ENCODE measurements at regions not wholly inside any gene's neighbourhood (a gene's known extent, or its start where the extent isn't known, plus 50 kb on each side); places are given as distances from the start of the nearest gene placed in this dataset.

GRCh38 chr2:217054791-217055190 is 194.9 kb upstream of the TNP1 start:
- Histone ChIP-seq H3K9ac (ENCODE audit: control insufficient read depth, extremely low read depth, insufficient read depth, low read length) (no peak overlapping the region), H3K27ac (ENCODE audit: control insufficient read depth, insufficient read depth, low read length) (no peak overlapping the region), H3K9me1 (ENCODE audit: control insufficient read depth, extremely low read depth, insufficient read depth, low read length) (no peaks in the 10 kb centered on the region), H2AFZ (ENCODE audit: control insufficient read depth, low read length) (no peak overlapping the region), H3K4me2 (ENCODE audit: control insufficient read depth, extremely low read depth, insufficient read depth, low read depth, low read length) (no peak overlapping the region), H3K9me3 (ENCODE audit: control insufficient read depth, low read depth, low read length) (no peaks in the 10 kb centered on the region), H3K79me2 (ENCODE audit: control insufficient read depth, insufficient read depth, low read length) (no peaks in the 10 kb centered on the region), H3K4me3 (ENCODE audit: control insufficient read depth in 2 of 3, extremely low read depth in 1 of 3, insufficient read depth in 2 of 3, low read depth in 1 of 3, low read length in 3 of 3) (no peak overlapping the region), H3K27me3 (ENCODE audit: control insufficient read depth, extremely low read depth, insufficient read depth, low read length) (no peaks in the 10 kb centered on the region), H3K36me3 (ENCODE audit: control insufficient read depth in 2 of 2, extremely low read depth in 1 of 2, insufficient read depth in 2 of 2, low read length in 2 of 2) (no peaks in the 10 kb centered on the region), H4K20me1 (ENCODE audit: control insufficient read depth, extremely low read depth, insufficient read depth, low read length) (no peaks in the 10 kb centered on the region), H3K4me1 (ENCODE audit: control insufficient read depth, extremely low read depth, insufficient read depth, low read length) (no peaks in the 10 kb centered on the region)
- no peak for DNase-seq (ENCODE audit: low read depth, low spot score)
- TF ChIP-seq EZH2 (IDR thresholded peaks at IDR 0.05; ENCODE audit: low read length): no peak
- TF ChIP-seq CTCF (optimal IDR thresholded peaks at IDR 0.05 in 1 of 3, IDR thresholded peaks at IDR 0.05 in 1 of 3, conservative IDR thresholded peaks at IDR 0.05 in 1 of 3; ENCODE audit: extremely low read depth in 1 of 3, insufficient read depth in 2 of 3, low read length in 3 of 3): no peak
- FAIRE-seq: no peak
- dilution Hi-C loops (cut with MboI; ENCODE audit: extremely low pct_ligation_motif_present, low sequenced_read_pairs): no loop called here

- Histone ChIP-seq H4K20me1 (ENCODE audit: control insufficient read depth, extremely low read depth, insufficient read depth, low read length) (no peaks in the 10 kb centered on the region), H3K4me1 (ENCODE audit: control insufficient read depth, extremely low read depth, insufficient read depth, low read length) (no peaks in the 10 kb centered on the region), H3K9me1 (ENCODE audit: control insufficient read depth, extremely low read depth, insufficient read depth, low read length) (no peaks in the 10 kb centered on the region), H3K4me2 (ENCODE audit: control insufficient read depth, extremely low read depth, insufficient read depth, low read depth, low read length) (no peak overlapping the region), H3K9me3 (ENCODE audit: control insufficient read depth, low read depth, low read length) (no peaks in the 10 kb centered on the region), H3K9ac (ENCODE audit: control insufficient read depth, extremely low read depth, insufficient read depth, low read length) (no peak overlapping the region), H3K79me2 (ENCODE audit: control insufficient read depth, insufficient read depth, low read length) (no peaks in the 10 kb centered on the region), H3K36me3 (ENCODE audit: control insufficient read depth in 2 of 2, extremely low read depth in 1 of 2, insufficient read depth in 2 of 2, low read length in 2 of 2) (no peaks in the 10 kb centered on the region), H3K27me3 (ENCODE audit: control insufficient read depth, extremely low read depth, insufficient read depth, low read length) (no peaks in the 10 kb centered on the region), H3K4me3 (ENCODE audit: control insufficient read depth in 2 of 3, extremely low read depth in 1 of 3, insufficient read depth in 2 of 3, low read depth in 1 of 3, low read length in 3 of 3) (no peak overlapping the region), H2AFZ (ENCODE audit: control insufficient read depth, low read length) (no peak overlapping the region), H3K27ac (ENCODE audit: control insufficient read depth, insufficient read depth, low read length) (no peak overlapping the region)
- no peak for FAIRE-seq
- DNase-seq (ENCODE audit: low read depth, low spot score): no peak
- dilution Hi-C loops (cut with MboI; ENCODE audit: extremely low pct_ligation_motif_present, low sequenced_read_pairs): no loop called here
- TF ChIP-seq EZH2 (IDR thresholded peaks at IDR 0.05; ENCODE audit: low read length): no peak
These were observed 193.2 kb upstream of the TNP1 start for GRCh38 chr2:217052856-217053577.

- H2AFZ ChIP-seq (ENCODE audit: control insufficient read depth, low read length): no peak overlapping the region
- no peaks in the 10 kb centered on the region for H3K9me1 ChIP-seq (ENCODE audit: control insufficient read depth, extremely low read depth, insufficient read depth, low read length)
- no peak overlapping the region for H3K4me3 ChIP-seq (ENCODE audit: control insufficient read depth in 2 of 3, extremely low read depth in 1 of 3, insufficient read depth in 2 of 3, low read depth in 1 of 3, low read length in 3 of 3)
- H4K20me1 ChIP-seq (ENCODE audit: control insufficient read depth, extremely low read depth, insufficient read depth, low read length): no peaks in the 10 kb centered on the region
- dilution Hi-C loops (cut with MboI; ENCODE audit: extremely low pct_ligation_motif_present, low sequenced_read_pairs): no loop called here
- H3K4me1 ChIP-seq (ENCODE audit: control insufficient read depth, extremely low read depth, insufficient read depth, low read length): no peaks in the 10 kb centered on the region
- no peaks in the 10 kb centered on the region for H3K79me2 ChIP-seq (ENCODE audit: control insufficient read depth, insufficient read depth, low read length)
- H3K27me3 ChIP-seq (ENCODE audit: control insufficient read depth, extremely low read depth, insufficient read depth, low read length): no peaks in the 10 kb centered on the region
- DNase-seq (ENCODE audit: low read depth, low spot score) (no peak), FAIRE-seq (no peak)
- no peaks in the 10 kb centered on the region for H3K9me3 ChIP-seq (ENCODE audit: control insufficient read depth, low read depth, low read length)
- no peak overlapping the region for H3K9ac ChIP-seq (ENCODE audit: control insufficient read depth, extremely low read depth, insufficient read depth, low read length)
- TF ChIP-seq EZH2 (IDR thresholded peaks at IDR 0.05; ENCODE audit: low read length): no peak
- TF ChIP-seq CTCF (optimal IDR thresholded peaks at IDR 0.05 in 1 of 3, IDR thresholded peaks at IDR 0.05 in 1 of 3, conservative IDR thresholded peaks at IDR 0.05 in 1 of 3; ENCODE audit: extremely low read depth in 1 of 3, insufficient read depth in 2 of 3, low read length in 3 of 3): no peak
- no peak overlapping the region for H3K4me2 ChIP-seq (ENCODE audit: control insufficient read depth, extremely low read depth, insufficient read depth, low read depth, low read length)
- no peak overlapping the region for H3K27ac ChIP-seq (ENCODE audit: control insufficient read depth, insufficient read depth, low read length)
- H3K36me3 ChIP-seq (ENCODE audit: control insufficient read depth in 2 of 2, extremely low read depth in 1 of 2, insufficient read depth in 2 of 2, low read length in 2 of 2): no peaks in the 10 kb centered on the region
These were observed 191.6 kb upstream of the TNP1 start for GRCh38 chr2:217051416-217051815.

All from keratinocyte (primary cell).